GM13976 (cell line): ENCODE measurements at regions not wholly inside any gene's neighbourhood (a gene's known extent, or its start where the extent isn't known, plus 50 kb on each side); places are given as distances from the start of the nearest gene placed in this dataset.

Experiments
- DNase-seq: peaks from one replicate; pipeline ENCODE4 v3.0.0; 2012; ENCODE audit warnings: low spot score
- CTCF ChIP-seq: IDR thresholded peaks from 2 replicates; pipeline ENCODE4 v1.5.1; 2012; ENCODE audit warnings: borderline replicate concordance, mild to moderate bottlenecking; ENCODE audit not compliant: insufficient read depth; ENCODE audit errors: extremely low read depth, missing control alignments, control extremely low read depth
- in situ Hi-C: fragments of 300-500 bp; cut with MboI; formaldehyde crosslinking; loops from one replicate; pipeline ENCODE4 v1.12.0; 2022; ENCODE audit warnings: low sequenced_read_pairs, mixed read lengths, inconsistent platforms; ENCODE audit not compliant: unreplicated experiment

DNA sequence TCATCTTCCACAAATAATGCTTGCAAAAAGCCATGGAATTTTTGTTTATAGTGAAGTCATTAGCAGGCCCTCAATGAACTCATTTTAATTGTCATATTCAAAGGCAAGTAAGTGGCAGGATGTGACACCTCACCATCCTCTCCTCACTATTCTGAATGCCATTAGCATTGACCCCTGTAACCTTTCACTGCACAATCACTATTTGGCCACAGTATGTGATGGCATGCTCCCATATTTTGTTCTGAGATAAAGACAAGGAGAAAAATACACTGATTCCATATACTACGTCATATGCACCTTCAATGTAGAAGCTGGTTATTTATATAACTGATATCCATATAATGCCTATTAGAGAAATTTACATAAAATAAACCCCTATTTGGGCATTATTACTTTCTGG, 1443.2 kb downstream of the SUCLG1 start:
- no peak for DNase-seq
- TF ChIP-seq CTCF = no peak
- in situ Hi-C loops = no loop called here

GRCh38 chr2:83015035-83015715, 1443.9 kb downstream of the SUCLG1 start:
- in situ Hi-C loops = no loop called here
- no peak for TF ChIP-seq CTCF

GRCh38 chr2:83014462-83014861, 1444.6 kb downstream of the SUCLG1 start:
- in situ Hi-C loops = no loop called here
- no peak for DNase-seq
- no peak for TF ChIP-seq CTCF

More at GRCh38 chr2:83015035-83015715, 1443.9 kb downstream of the SUCLG1 start:
- DNase-seq = no peak

DNA sequence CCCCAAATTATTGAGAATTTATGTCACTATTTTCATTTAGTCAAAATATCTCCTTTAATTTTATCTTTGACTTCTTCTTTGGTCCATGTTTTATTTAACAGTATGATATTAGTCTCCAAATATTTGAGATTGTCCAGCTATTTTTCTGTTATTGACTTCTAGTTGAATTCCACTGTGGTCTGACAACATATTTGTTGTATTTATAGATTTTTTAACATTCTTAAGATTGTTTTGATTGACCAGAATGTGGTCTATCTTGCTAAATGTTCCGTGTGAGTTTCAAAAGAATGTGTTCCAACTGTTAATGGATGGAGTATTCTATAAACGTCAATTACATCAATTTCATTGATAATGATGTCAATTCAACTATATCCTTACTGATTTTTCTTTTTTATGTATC, 1452.1 kb downstream of the SUCLG1 start:
- in situ Hi-C loops = no loop called here
- no peak for TF ChIP-seq CTCF
- DNase-seq = no peak

- in situ Hi-C loops = no loop called here
- no peak for DNase-seq
- TF ChIP-seq CTCF = no peak
These were observed 1455.5 kb downstream of the SUCLG1 start for GRCh38 chr2:83003555-83003954.

- TF ChIP-seq CTCF = no peak
- DNase-seq = no peak
- in situ Hi-C loops = no loop called here
These were observed 1456.4 kb downstream of the SUCLG1 start for GRCh38 chr2:83002706-83003105.
